GM19025 (cell line): ENCODE measurements at regions not wholly inside any gene's neighbourhood (a gene's known extent, or its start where the extent isn't known, plus 50 kb on each side); places are given as distances from the start of the nearest gene placed in this dataset.
"Not testable (repeated sequence)": the region's sequence is repeated elsewhere in the genome, so short reads cannot be mapped to it uniquely, and the experiment has no call there.

Experiments used
- ATAC-seq: cut with Tn5 transposase; IDR thresholded peaks from one replicate; pipeline ENCODE4 v1.9.1; 2021; ENCODE audit warnings: mild to moderate bottlenecking, low read depth, moderate library complexity; ENCODE audit not compliant: unreplicated experiment

- no peak for ATAC-seq
Observed at GRCh38 chr1:168422203-168422847, 121.5 kb downstream of the XCL2 start.

GRCh38 chr1:168421399-168422004 is 122.3 kb downstream of the XCL2 start:
- no peak for ATAC-seq

GRCh38 chr1:168420177-168420576 is 123.6 kb downstream of the XCL2 start:
- no peak for ATAC-seq

- ATAC-seq, result no peak
Observed at GRCh38 chr1:168419736-168420135, 124.1 kb downstream of the XCL2 start.

GRCh38 chr1:168416220-168416619 is 127.6 kb downstream of the XCL2 start:
- ATAC-seq, result no peak

- ATAC-seq, result no peak
Observed at GRCh38 chr1:168414914-168415313, 128.9 kb downstream of the XCL2 start.

- no peak for ATAC-seq
Observed at GRCh38 chr1:168410464-168410863, 129.8 kb downstream of the TBX19 start.

GRCh38 chr1:168408884-168409283 is 128.2 kb downstream of the TBX19 start:
- no peak for ATAC-seq

- ATAC-seq, result no peak
Observed at GRCh38 chr1:168408539-168408865, 127.8 kb downstream of the TBX19 start.

GRCh38 chr1:168407832-168408538 is 127.3 kb downstream of the TBX19 start:
- ATAC-seq, result no peak

- no peak for ATAC-seq
Observed at GRCh38 chr1:168405906-168406549, 125.4 kb downstream of the TBX19 start.

GRCh38 chr1:168403140-168403539 is 122.5 kb downstream of the TBX19 start:
- ATAC-seq, result no peak

GRCh38 chr1:168402466-168402865 is 121.8 kb downstream of the TBX19 start:
- ATAC-seq, result not testable (repeated sequence)

- ATAC-seq, result no peak
Observed at GRCh38 chr1:168401341-168401740, 120.7 kb downstream of the TBX19 start.

- ATAC-seq, result no peak
Observed at GRCh38 chr1:168400139-168400538, 119.5 kb downstream of the TBX19 start.

- ATAC-seq, result no peak
Observed at GRCh38 chr1:168397806-168398205, 117.1 kb downstream of the TBX19 start.

GRCh38 chr1:168396940-168397684 is 116.4 kb downstream of the TBX19 start:
- ATAC-seq, result no peak

GRCh38 chr1:168396508-168396907 is 115.8 kb downstream of the TBX19 start:
- no peak for ATAC-seq

- no peak for ATAC-seq
Observed at GRCh38 chr1:168394858-168395257, 114.2 kb downstream of the TBX19 start.

- no peak for ATAC-seq
Observed at GRCh38 chr1:168392958-168393549, 112.4 kb downstream of the TBX19 start.
